Caco-2 (cell line): ENCODE measurements at regions not wholly inside any gene's neighbourhood (a gene's known extent, or its start where the extent isn't known, plus 50 kb on each side); places are given as distances from the start of the nearest gene placed in this dataset.

ENCODE experiments used
- BruUV-seq: library from RNA; stranded (reverse); fragments of 400-500 nt; replicated peaks from 2 replicates; lab custom pipeline; 2021; lab: Mats Ljungman, UMichigan
- CTCF ChIA-PET: fragments of 300-600 bp; sonication (Branson Sonifier 250); formaldehyde crosslinking; loops from one replicate; lab custom pipeline; 2022; ENCODE audit warnings: antibody characterized with exemption; lab: Charles Lee
- POLR2A ChIA-PET: fragments of 300-600 bp; sonication (Branson Sonifier 250); formaldehyde crosslinking; loops from one replicate; lab custom pipeline; 2022; ENCODE audit warnings: antibody characterized with exemption; lab: Charles Lee
- DNase-seq, 2 experiments: peaks; one replicate each; pipeline versions ENCODE4 v3.0.0 to v3.0.0-alpha.2; 2020 to 2022
- H3K27me3 ChIP-seq: replicated peaks from 2 replicates; pipeline ENCODE4 v1.6.0; 2011; ENCODE audit warnings: low read length; ENCODE audit not compliant: control insufficient read depth, insufficient read depth
- H3K36me3 ChIP-seq: 2 replicates; pipeline ENCODE4 v1.5.1; 2011; ENCODE audit warnings: low read length; ENCODE audit not compliant: control insufficient read depth, insufficient read depth
- H3K4me1 ChIP-seq: fragments of 250-450 bp; sonication (Bioruptor Pico); 2 replicates; pipeline ENCODE4 v1.5.1; 2020; ENCODE audit warnings: mild to moderate bottlenecking
- H3K4me3 ChIP-seq: 2 replicates; pipeline ENCODE4 v1.5.1; 2011; ENCODE audit warnings: low read depth, mild to moderate bottlenecking, control low read depth, low read length
- H3K9me3 ChIP-seq: fragments of 250-450 bp; sonication (Bioruptor Pico); 2 replicates; pipeline ENCODE4 v1.5.1; 2020; ENCODE audit warnings: mild to moderate bottlenecking, moderate library complexity
- H3K27ac Mint-ChIP-seq: one replicate; pipeline ENCODE4 v1.8.0; 2022; ENCODE audit warnings: mixed read lengths; ENCODE audit not compliant: unreplicated experiment
- H3K27me3 Mint-ChIP-seq: one replicate; pipeline ENCODE4 v1.8.0; 2022; ENCODE audit warnings: mixed read lengths; ENCODE audit not compliant: insufficient read depth, unreplicated experiment
- H3K36me3 Mint-ChIP-seq: one replicate; pipeline ENCODE4 v1.8.0; 2022; ENCODE audit warnings: mild to moderate bottlenecking, mixed read lengths; ENCODE audit not compliant: insufficient read depth, unreplicated experiment
- H3K4me1 Mint-ChIP-seq: one replicate; pipeline ENCODE4 v1.8.0; 2022; ENCODE audit warnings: low read depth, mixed read lengths; ENCODE audit not compliant: unreplicated experiment
- H3K4me3 Mint-ChIP-seq: one replicate; pipeline ENCODE4 v1.8.0; 2022; ENCODE audit warnings: mild to moderate bottlenecking, moderate library complexity, mixed read lengths; ENCODE audit not compliant: unreplicated experiment
- H3K9me3 Mint-ChIP-seq: one replicate; pipeline ENCODE4 v1.8.0; 2022; ENCODE audit warnings: mixed read lengths; ENCODE audit not compliant: unreplicated experiment
- intact Hi-C: fragments of 100-400 bp; cut with micrococcal nuclease; formaldehyde crosslinking; loops from one replicate; pipeline ENCODE4 v1.10.0; 2022; ENCODE audit not compliant: unreplicated experiment
- TF ChIP-seq, protein P1 (sequence below), 2 experiments: fragments of 200-600 bp in 1 of 2; IDR thresholded peaks; 1 replicate in 1 of 2; 2 replicates in 1 of 2; pipeline versions ENCODE4 v1.5.1 to v1.8.0; 2011 to 2022; ENCODE audit warnings: antibody characterized with exemption in 1 of 2, control low read depth in 1 of 2, inconsistent platforms in 1 of 2, low read depth in 1 of 2, low read length in 1 of 2, mild to moderate bottlenecking in 1 of 2, moderate library complexity in 1 of 2; ENCODE audit not compliant: insufficient read depth in 1 of 2, severe bottlenecking in 1 of 2, unreplicated experiment in 1 of 2

DNA sequence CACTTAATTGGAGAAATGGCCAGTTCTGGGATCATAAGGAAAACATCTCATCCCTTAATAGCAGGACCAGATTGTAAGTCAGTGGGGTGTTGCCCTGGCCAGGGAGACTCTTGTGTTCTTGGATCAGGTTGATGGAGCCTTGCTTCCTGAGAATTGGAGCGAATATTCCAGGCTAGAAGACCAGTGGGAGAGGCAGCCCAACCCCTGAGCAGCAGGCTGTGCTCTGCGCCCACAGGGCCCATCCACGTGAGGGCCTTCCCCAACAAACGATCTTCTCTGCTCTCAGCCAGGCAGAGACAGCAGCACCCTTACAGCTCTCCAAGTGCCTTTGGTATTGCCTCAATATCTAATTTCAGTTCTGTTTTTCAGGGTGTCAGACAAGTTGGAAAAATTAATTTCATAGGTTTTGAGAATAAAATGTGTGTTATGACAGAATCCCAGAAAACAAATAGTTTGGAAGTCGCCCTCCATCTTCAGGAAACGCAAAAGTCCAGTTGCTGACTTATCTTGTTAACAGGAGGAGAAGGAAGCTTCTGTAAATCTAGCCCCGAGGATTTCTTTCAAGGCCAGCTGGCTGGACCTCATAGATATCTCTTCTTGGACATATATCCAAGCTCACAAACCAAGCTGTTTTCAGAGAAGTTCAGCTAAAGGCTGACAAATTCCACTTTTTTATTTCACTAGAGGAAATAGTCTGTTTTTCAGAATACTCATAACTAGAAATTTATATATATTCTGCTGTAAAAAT is 105.5 kb downstream of the COPS8 start:
- Mint-ChIP-seq H3K4me1 (no peaks in the 10 kb centered on the region), H3K27me3 (peaks cover 7% of the 10 kb centered on the region), H3K4me3 (no peak overlapping the region), H3K9me3 (no peaks in the 10 kb centered on the region), H3K27ac (no peak overlapping the region), H3K36me3 (no peaks in the 10 kb centered on the region)
- DNase-seq = no peak
- TF ChIP-seq, protein P1, sequence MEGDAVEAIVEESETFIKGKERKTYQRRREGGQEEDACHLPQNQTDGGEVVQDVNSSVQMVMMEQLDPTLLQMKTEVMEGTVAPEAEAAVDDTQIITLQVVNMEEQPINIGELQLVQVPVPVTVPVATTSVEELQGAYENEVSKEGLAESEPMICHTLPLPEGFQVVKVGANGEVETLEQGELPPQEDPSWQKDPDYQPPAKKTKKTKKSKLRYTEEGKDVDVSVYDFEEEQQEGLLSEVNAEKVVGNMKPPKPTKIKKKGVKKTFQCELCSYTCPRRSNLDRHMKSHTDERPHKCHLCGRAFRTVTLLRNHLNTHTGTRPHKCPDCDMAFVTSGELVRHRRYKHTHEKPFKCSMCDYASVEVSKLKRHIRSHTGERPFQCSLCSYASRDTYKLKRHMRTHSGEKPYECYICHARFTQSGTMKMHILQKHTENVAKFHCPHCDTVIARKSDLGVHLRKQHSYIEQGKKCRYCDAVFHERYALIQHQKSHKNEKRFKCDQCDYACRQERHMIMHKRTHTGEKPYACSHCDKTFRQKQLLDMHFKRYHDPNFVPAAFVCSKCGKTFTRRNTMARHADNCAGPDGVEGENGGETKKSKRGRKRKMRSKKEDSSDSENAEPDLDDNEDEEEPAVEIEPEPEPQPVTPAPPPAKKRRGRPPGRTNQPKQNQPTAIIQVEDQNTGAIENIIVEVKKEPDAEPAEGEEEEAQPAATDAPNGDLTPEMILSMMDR (IDR thresholded peaks at IDR 0.05; ENCODE audit: insufficient read depth in 1 of 2, low read depth in 1 of 2, low read length in 1 of 2, severe bottlenecking in 1 of 2, unreplicated experiment in 1 of 2) = no peak
- Histone ChIP-seq H3K27me3 (no peaks in the 10 kb centered on the region), H3K4me3 (no peak overlapping the region), H3K9me3 (no peaks in the 10 kb centered on the region), H3K4me1 (no peaks in the 10 kb centered on the region), H3K36me3 (no peaks in the 10 kb centered on the region)
- POLR2A ChIA-PET = no interaction called here
- BruUV-seq = no TSS peak
- intact Hi-C loops = no loop called here
- CTCF ChIA-PET = no interaction called here

DNA sequence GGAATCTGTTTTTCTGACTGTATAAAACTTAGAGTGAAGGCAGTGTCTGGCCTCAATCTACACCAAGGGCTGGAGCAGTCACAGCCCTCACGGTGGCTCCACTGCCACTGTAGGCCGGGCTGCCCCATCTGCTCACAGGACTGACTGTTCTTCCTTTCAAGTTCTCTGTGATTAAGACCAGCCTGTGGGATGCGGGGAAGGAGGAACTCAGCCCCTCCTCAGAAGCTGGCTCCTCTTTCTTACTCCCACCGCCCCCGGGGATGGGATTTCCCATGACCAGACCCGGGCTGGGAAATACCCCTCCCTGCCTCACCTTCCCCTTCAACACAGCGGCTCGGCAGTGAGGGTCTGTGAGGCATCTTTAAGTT is 106.0 kb downstream of the COPS8 start:
- TF ChIP-seq, protein P1 (IDR thresholded peaks at IDR 0.05; ENCODE audit: insufficient read depth in 1 of 2, low read depth in 1 of 2, low read length in 1 of 2, severe bottlenecking in 1 of 2, unreplicated experiment in 1 of 2) = no peak
- Histone ChIP-seq H3K4me1 (no peaks in the 10 kb centered on the region), H3K4me3 (no peak overlapping the region), H3K9me3 (no peaks in the 10 kb centered on the region), H3K27me3 (no peaks in the 10 kb centered on the region), H3K36me3 (no peaks in the 10 kb centered on the region)
- no TSS peak for BruUV-seq
- DNase-seq = no peak
- Mint-ChIP-seq H3K27ac (no peak overlapping the region), H3K4me3 (no peak overlapping the region), H3K9me3 (no peaks in the 10 kb centered on the region), H3K4me1 (no peaks in the 10 kb centered on the region), H3K27me3 (peaks cover 7% of the 10 kb centered on the region), H3K36me3 (no peaks in the 10 kb centered on the region)
- ChIA-PET POLR2A (no interaction called here), CTCF (no interaction called here)
- intact Hi-C loops = no loop called here

GRCh38 chr2:237192881-237193280 is 107.2 kb downstream of the COPS8 start:
- CTCF ChIA-PET = no interaction called here

More at GRCh38 chr2:237192881-237193280, 107.2 kb downstream of the COPS8 start:
- H3K27me3 Mint-ChIP-seq = peaks cover 7% of the 10 kb centered on the region
- H3K9me3 Mint-ChIP-seq = no peaks in the 10 kb centered on the region
- H3K4me3 ChIP-seq = no peak overlapping the region
- H3K4me1 ChIP-seq = no peaks in the 10 kb centered on the region
- no peaks in the 10 kb centered on the region for H3K36me3 ChIP-seq
- H3K9me3 ChIP-seq = no peaks in the 10 kb centered on the region
- POLR2A ChIA-PET = interaction anchor here (0.6 kb wide), 1 partner anchor 9 kb away, joined by 4 read pairs; no protein-coding TSS in a partner anchor
- H3K4me3 Mint-ChIP-seq = no peak overlapping the region
- TF ChIP-seq, protein P1 (IDR thresholded peaks at IDR 0.05; ENCODE audit: insufficient read depth in 1 of 2, low read depth in 1 of 2, low read length in 1 of 2, severe bottlenecking in 1 of 2, unreplicated experiment in 1 of 2) = no peak
- intact Hi-C loops = no loop called here
- no peak for DNase-seq
- no peak overlapping the region for H3K27ac Mint-ChIP-seq
- no peaks in the 10 kb centered on the region for H3K4me1 Mint-ChIP-seq
- BruUV-seq = no TSS peak
- no peaks in the 10 kb centered on the region for H3K27me3 ChIP-seq
- no peaks in the 10 kb centered on the region for H3K36me3 Mint-ChIP-seq
